ENCODE measurements at regions not wholly inside any gene's neighbourhood (a gene's known extent, or its start where the extent isn't known, plus 50 kb on each side); places are given as distances from the start of the nearest gene placed in this dataset.
"Not testable (repeated sequence)": the region's sequence is repeated elsewhere in the genome, so short reads cannot be mapped to it uniquely, and the experiment has no call there.

GRCh38 chr6:10138917-10139316, 276.0 kb downstream of the TFAP2A start:
- no peak for DNase-seq (ENCODE audit: low read depth in 4 of 4, low spot score in 2 of 4)

- no peak for DNase-seq (ENCODE audit: low read depth in 4 of 4, low spot score in 2 of 4)
Measured at GRCh38 chr6:10136636-10137035, 278.2 kb downstream of the TFAP2A start.

- DNase-seq (ENCODE audit: low read depth in 4 of 4, low spot score in 2 of 4), result not testable (repeated sequence)
Measured at GRCh38 chr6:10134185-10134584, 280.7 kb downstream of the TFAP2A start.

- no peak for DNase-seq (ENCODE audit: low read depth in 4 of 4, low spot score in 2 of 4)
Measured at GRCh38 chr6:10128721-10129120, 286.2 kb downstream of the TFAP2A start.

- DNase-seq (ENCODE audit: low read depth in 4 of 4, low spot score in 2 of 4), result no peak
Measured at GRCh38 chr6:10122164-10122563, 292.7 kb downstream of the TFAP2A start.

GRCh38 chr6:10112871-10113549, 301.9 kb downstream of the TFAP2A start:
- peak in 1 of 4 donors; percentile 6 for DNase-seq (ENCODE audit: low read depth in 4 of 4, low spot score in 2 of 4)

GRCh38 chr6:10111975-10112374, 302.9 kb downstream of the TFAP2A start:
- no peak for DNase-seq (ENCODE audit: low read depth in 4 of 4, low spot score in 2 of 4)

GRCh38 chr6:10101551-10102252, 313.2 kb downstream of the TFAP2A start:
- no peak for DNase-seq (ENCODE audit: low read depth in 4 of 4, low spot score in 2 of 4)

- peak in 2 of 4 donors; percentile 11 to 20 for DNase-seq (ENCODE audit: low read depth in 4 of 4, low spot score in 2 of 4)
Measured at GRCh38 chr6:10099529-10100140, 315.2 kb downstream of the TFAP2A start.

- peak in 3 of 4 donors; percentile 18 to 29 (median 28) for DNase-seq (ENCODE audit: low read depth in 4 of 4, low spot score in 2 of 4)
Measured at GRCh38 chr6:10098756-10099528, 315.9 kb downstream of the TFAP2A start.

- no peak for DNase-seq (ENCODE audit: low read depth in 4 of 4, low spot score in 2 of 4)
Measured at GRCh38 chr6:10093282-10093681, 321.6 kb downstream of the TFAP2A start.

- no peak for DNase-seq (ENCODE audit: low read depth in 4 of 4, low spot score in 2 of 4)
Measured at GRCh38 chr6:10084111-10084986, 330.5 kb downstream of the TFAP2A start.

- DNase-seq (ENCODE audit: low read depth in 4 of 4, low spot score in 2 of 4), result no peak
Measured at GRCh38 chr6:10082385-10082784, 332.5 kb downstream of the TFAP2A start.

- no peak for DNase-seq (ENCODE audit: low read depth in 4 of 4, low spot score in 2 of 4)
Measured at GRCh38 chr6:10081957-10082356, 332.9 kb downstream of the TFAP2A start.

- DNase-seq (ENCODE audit: low read depth in 4 of 4, low spot score in 2 of 4), result no peak
Measured at GRCh38 chr6:10081075-10081474, 333.8 kb downstream of the TFAP2A start.

GRCh38 chr6:10080561-10080960, 334.3 kb downstream of the TFAP2A start:
- no peak for DNase-seq (ENCODE audit: low read depth in 4 of 4, low spot score in 2 of 4)

GRCh38 chr6:10078581-10078980, 336.3 kb downstream of the TFAP2A start:
- no peak for DNase-seq (ENCODE audit: low read depth in 4 of 4, low spot score in 2 of 4)

GRCh38 chr6:10074726-10075125, 340.1 kb downstream of the TFAP2A start:
- not testable (repeated sequence) for DNase-seq (ENCODE audit: low read depth in 4 of 4, low spot score in 2 of 4)

- peak; percentile 11 to 62 (median 54) for DNase-seq (ENCODE audit: low read depth in 4 of 4, low spot score in 2 of 4)
Measured at GRCh38 chr6:10073341-10073740, 341.5 kb downstream of the TFAP2A start.

GRCh38 chr6:10071631-10072220, 343.1 kb downstream of the TFAP2A start:
- DNase-seq (ENCODE audit: low read depth in 4 of 4, low spot score in 2 of 4), result no peak
